Endothelial cell of umbilical vein (primary cell): ENCODE measurements at regions not wholly inside any gene's neighbourhood (a gene's known extent, or its start where the extent isn't known, plus 50 kb on each side); places are given as distances from the start of the nearest gene placed in this dataset.
"Not testable (repeated sequence)": the region's sequence is repeated elsewhere in the genome, so short reads cannot be mapped to it uniquely, and the experiment has no call there.

ENCODE experiments used
- BruUV-seq: library from RNA; stranded (reverse); fragments of 400-500 nt; replicated peaks from 2 replicates; lab custom pipeline; 2021; lab: Mats Ljungman, UMichigan
- CTCF ChIA-PET: fragments of 300-600, 350-600 bp; sonication (Branson Sonifier 250); formaldehyde crosslinking; loops from one replicate; lab custom pipeline; 2021; ENCODE audit warnings: antibody characterized with exemption, inconsistent platforms; lab: Charles Lee
- POLR2A ChIA-PET: fragments of 300-600, 350-600 bp; sonication (Branson Sonifier 250); formaldehyde crosslinking; loops from one replicate; lab custom pipeline; 2021; ENCODE audit warnings: antibody characterized with exemption, inconsistent platforms; lab: Charles Lee
- DNase-seq: peaks from one replicate; pipeline ENCODE4 v3.0.0-alpha.2; 2011; ENCODE audit warnings: low read depth, low spot score
- FAIRE-seq: peaks from 2 replicates; lab custom pipeline; 2011; peaks lifted over from hg19 to GRCh38; lab: Jason Lieb, UNC
- H2AFZ ChIP-seq: 2 replicates; pipeline ENCODE4 v1.6.0; 2012; ENCODE audit warnings: low read depth, low read length, control low read depth, inconsistent platforms
- H3K27ac ChIP-seq: 2 replicates; pipeline ENCODE4 v1.5.1; 2011; ENCODE audit warnings: low read depth, mild to moderate bottlenecking, control low read depth, low read length, moderate library complexity; ENCODE audit not compliant: insufficient read depth
- H3K27me3 ChIP-seq, 2 experiments: 2 replicates each; pipeline versions ENCODE4 v1.6.0 to v1.6.1; 2011; ENCODE audit warnings: low read length in 2 of 2, mixed read lengths in 1 of 2; ENCODE audit not compliant: control insufficient read depth in 2 of 2, insufficient read depth in 2 of 2
- H3K36me3 ChIP-seq, 2 experiments: 2 replicates in 1 of 2; 3 replicates in 1 of 2; pipeline ENCODE4 v1.5.1; 2011; ENCODE audit warnings: low read length in 2 of 2, mild to moderate bottlenecking in 1 of 2, moderate library complexity in 1 of 2; ENCODE audit not compliant: control insufficient read depth in 2 of 2, insufficient read depth in 2 of 2; ENCODE audit errors: extremely low read depth in 1 of 2
- H3K4me1 ChIP-seq: 3 replicates; pipeline ENCODE4 v1.5.1; 2011; ENCODE audit warnings: mild to moderate bottlenecking, low read length; ENCODE audit not compliant: control insufficient read depth, insufficient read depth; ENCODE audit errors: extremely low read depth
- H3K4me2 ChIP-seq: 2 replicates; pipeline ENCODE4 v1.6.1; 2011; ENCODE audit warnings: low read length, control low read depth, mixed read lengths; ENCODE audit not compliant: insufficient read depth
- H3K4me3 ChIP-seq, 3 experiments: fragments of 200-600 bp in 1 of 3; sonication (generic), shearing (Covaris generic) in 1 of 3; replicated peaks in 1 of 3; 2 replicates each; pipeline ENCODE4 v1.5.1; 2011 to 2016; ENCODE audit warnings: control low read depth in 3 of 3, low read length in 3 of 3, mild to moderate bottlenecking in 2 of 3, inconsistent platforms in 1 of 3, low read depth in 1 of 3, moderate library complexity in 1 of 3; ENCODE audit not compliant: insufficient read depth in 1 of 3
- H3K79me2 ChIP-seq: 2 replicates; pipeline ENCODE4 v1.6.0; 2012; ENCODE audit warnings: low read length, inconsistent platforms; ENCODE audit not compliant: control insufficient read depth, insufficient read depth
- H3K9ac ChIP-seq: replicated peaks from 2 replicates; pipeline ENCODE3; 2011; ENCODE audit warnings: low read length, control low read depth; ENCODE audit not compliant: insufficient read depth; ENCODE audit errors: extremely low read depth
- H3K9me1 ChIP-seq: replicated peaks from 3 replicates; pipeline ENCODE4 v1.6.0; 2011; ENCODE audit warnings: mild to moderate bottlenecking, low read length; ENCODE audit not compliant: control insufficient read depth, insufficient read depth; ENCODE audit errors: extremely low read depth
- H3K9me3 ChIP-seq: replicated peaks from 2 replicates; pipeline ENCODE4 v1.5.1; 2012; ENCODE audit warnings: low read length, inconsistent platforms; ENCODE audit not compliant: control insufficient read depth, insufficient read depth
- H4K20me1 ChIP-seq: replicated peaks from 2 replicates; pipeline ENCODE3; 2011; ENCODE audit warnings: mild to moderate bottlenecking, low read length; ENCODE audit not compliant: control insufficient read depth, insufficient read depth; ENCODE audit errors: extremely low read depth
- dilution Hi-C: fragments of 300-500 bp; cut with MboI; formaldehyde crosslinking; loops from one replicate; pipeline ENCODE4 v1.15.0; 2019; ENCODE audit warnings: low sequenced_read_pairs; ENCODE audit not compliant: extremely low pct_ligation_motif_present
- intact Hi-C: fragments of 100-400 bp; cut with micrococcal nuclease; formaldehyde crosslinking; loops from one replicate; pipeline ENCODE4 v1.10.0; 2022

DNA sequence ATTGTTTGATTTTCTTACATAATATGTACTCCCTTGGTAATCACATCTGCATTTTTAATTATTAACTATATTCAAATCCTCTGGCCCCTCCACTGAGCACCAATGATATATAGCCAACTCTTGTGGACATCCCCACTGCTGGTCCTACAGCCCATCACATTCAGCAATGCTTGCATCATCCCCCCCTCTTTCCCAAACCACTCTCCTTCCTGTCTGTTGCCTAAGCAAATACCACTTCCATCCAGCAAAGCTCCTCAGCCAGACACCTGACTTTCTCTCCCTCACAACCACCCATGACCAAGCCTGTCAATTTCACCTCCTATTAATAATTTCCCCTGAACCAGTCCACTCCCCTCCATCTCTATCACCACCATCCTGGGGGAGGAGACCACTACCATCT, 330.1 kb downstream of the GOLGA6L6 start:
- FAIRE-seq, H3K9me3 ChIP-seq, H2AFZ ChIP-seq, CTCF ChIA-PET, DNase-seq, H3K4me3 ChIP-seq, H3K9ac ChIP-seq, BruUV-seq, dilution Hi-C loops, H3K36me3 ChIP-seq, H3K27ac ChIP-seq, H3K9me1 ChIP-seq, H3K4me2 ChIP-seq, H4K20me1 ChIP-seq, H3K79me2 ChIP-seq, POLR2A ChIA-PET, H3K27me3 ChIP-seq, H3K4me1 ChIP-seq, intact Hi-C loops: not testable (repeated sequence)

DNA sequence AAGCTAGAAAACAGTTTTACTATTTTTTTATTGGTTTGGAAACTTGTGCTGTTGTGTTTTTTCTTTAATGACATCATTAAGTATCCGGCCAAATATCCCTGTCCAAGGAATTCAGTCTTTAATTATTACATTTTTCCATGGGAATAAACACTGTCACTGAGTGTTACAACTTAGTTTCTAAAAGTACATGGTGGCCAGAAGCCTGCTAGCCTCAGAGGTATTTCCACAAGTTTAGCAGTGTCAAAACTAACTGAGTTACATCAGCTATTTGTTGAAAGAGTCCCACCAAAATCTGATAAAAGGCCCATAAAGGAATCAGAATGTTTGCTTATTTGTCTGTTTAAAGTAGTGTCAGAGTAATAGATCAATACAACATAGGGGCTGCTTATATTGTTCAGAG, 331.6 kb downstream of the GOLGA6L6 start:
- H3K4me1 ChIP-seq, H3K79me2 ChIP-seq, dilution Hi-C loops, H3K4me2 ChIP-seq, H3K4me3 ChIP-seq, H3K27ac ChIP-seq, FAIRE-seq, H3K9me1 ChIP-seq, H3K27me3 ChIP-seq, H3K36me3 ChIP-seq, POLR2A ChIA-PET, CTCF ChIA-PET, DNase-seq, BruUV-seq, H3K9ac ChIP-seq, H4K20me1 ChIP-seq, H2AFZ ChIP-seq, intact Hi-C loops, H3K9me3 ChIP-seq: not testable (repeated sequence)

GRCh38 chr15:20207607-20208006, 334.0 kb downstream of the GOLGA6L6 start:
- H2AFZ ChIP-seq, FAIRE-seq, H3K4me3 ChIP-seq, DNase-seq, H3K36me3 ChIP-seq, POLR2A ChIA-PET, H3K9ac ChIP-seq, H3K79me2 ChIP-seq, CTCF ChIA-PET, H3K27ac ChIP-seq, H3K4me2 ChIP-seq, H3K9me3 ChIP-seq, H4K20me1 ChIP-seq, intact Hi-C loops, H3K9me1 ChIP-seq, H3K4me1 ChIP-seq, H3K27me3 ChIP-seq, BruUV-seq, dilution Hi-C loops: not testable (repeated sequence)

DNA sequence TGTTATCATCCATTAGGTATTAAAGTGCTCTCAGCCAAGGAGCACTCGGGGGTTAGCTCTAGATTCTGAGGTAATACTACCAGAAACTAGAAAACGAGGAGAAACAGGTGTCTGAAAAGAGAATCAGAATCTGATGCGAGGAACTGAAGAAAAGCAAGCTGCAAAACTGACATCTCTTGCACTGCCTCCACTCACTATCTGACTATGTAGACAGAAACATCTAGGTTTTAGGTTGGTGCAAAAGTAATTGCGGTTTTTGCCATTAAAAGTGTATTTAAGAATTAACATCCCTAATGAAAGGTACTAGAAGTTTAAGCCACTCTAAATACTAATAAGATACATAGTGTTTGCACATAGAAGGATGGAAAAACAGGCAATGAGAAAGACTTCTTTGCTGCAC, 334.4 kb downstream of the GOLGA6L6 start:
- H4K20me1 ChIP-seq, H3K79me2 ChIP-seq, H3K4me1 ChIP-seq, BruUV-seq, intact Hi-C loops, H2AFZ ChIP-seq, POLR2A ChIA-PET, CTCF ChIA-PET, dilution Hi-C loops, FAIRE-seq, H3K4me3 ChIP-seq, H3K36me3 ChIP-seq, H3K9me3 ChIP-seq, DNase-seq, H3K27ac ChIP-seq, H3K9me1 ChIP-seq, H3K9ac ChIP-seq, H3K27me3 ChIP-seq, H3K4me2 ChIP-seq: not testable (repeated sequence)
